MCF 10A (cell line): ENCODE measurements at regions not wholly inside any gene's neighbourhood (a gene's known extent, or its start where the extent isn't known, plus 50 kb on each side); places are given as distances from the start of the nearest gene placed in this dataset.

Source experiments
- BruUV-seq: library from RNA; stranded (reverse); fragments of 400-500 nt; replicated peaks from 2 replicates; lab custom pipeline; 2021; lab: Mats Ljungman, UMichigan
- CTCF ChIA-PET: fragments of 300-600 bp; sonication (Branson Sonifier 250); formaldehyde crosslinking; extraction: SDS; loops from one replicate; lab custom pipeline; 2021; ENCODE audit warnings: antibody characterized with exemption, inconsistent platforms; lab: Yijun Ruan, JAX
- POLR2A ChIA-PET: fragments of 300-600, 350-650 bp; sonication (Branson Sonifier 250); formaldehyde crosslinking; extraction: SDS; loops from one replicate; lab custom pipeline; 2020; ENCODE audit warnings: antibody characterized with exemption, inconsistent platforms; lab: Yijun Ruan, JAX
- DNase-seq: peaks from one replicate; pipeline ENCODE4 v3.0.0-alpha.2; 2018; ENCODE audit not compliant: unreplicated experiment
- H3K27ac Mint-ChIP-seq: one replicate; pipeline ENCODE4 v1.8.0; 2022; ENCODE audit warnings: mild to moderate bottlenecking, low read depth, mixed read lengths; ENCODE audit not compliant: unreplicated experiment
- H3K27me3 Mint-ChIP-seq: one replicate; pipeline ENCODE4 v1.8.0; 2022; ENCODE audit warnings: mixed read lengths; ENCODE audit not compliant: insufficient read depth, unreplicated experiment
- H3K36me3 Mint-ChIP-seq: one replicate; pipeline ENCODE4 v1.8.0; 2022; ENCODE audit warnings: mild to moderate bottlenecking, moderate library complexity, mixed read lengths; ENCODE audit not compliant: insufficient read depth, unreplicated experiment
- H3K4me1 Mint-ChIP-seq: one replicate; pipeline ENCODE4 v1.8.0; 2022; ENCODE audit warnings: mixed read lengths; ENCODE audit not compliant: insufficient read depth, unreplicated experiment
- H3K4me3 Mint-ChIP-seq: one replicate; pipeline ENCODE4 v1.8.0; 2022; ENCODE audit warnings: mild to moderate bottlenecking, moderate library complexity, mixed read lengths; ENCODE audit not compliant: unreplicated experiment
- H3K9me3 Mint-ChIP-seq: one replicate; pipeline ENCODE4 v1.8.0; 2022; ENCODE audit warnings: mixed read lengths; ENCODE audit not compliant: unreplicated experiment
- CTCF ChIP-seq: fragments of 200-600 bp; IDR thresholded peaks from one replicate; pipeline ENCODE4 v1.8.0; 2022; ENCODE audit warnings: antibody characterized with exemption, mild to moderate bottlenecking; ENCODE audit not compliant: unreplicated experiment
- intact Hi-C: fragments of 100-400 bp; cut with micrococcal nuclease; formaldehyde crosslinking; loops from 2 replicates; pipeline ENCODE4 v1.14.1; 2022

GRCh38 chr6:1045239-1045638, 266.7 kb upstream of the FOXQ1 start:
- H3K27me3 Mint-ChIP-seq, result peaks cover 11% of the 10 kb centered on the region
- DNase-seq, result no peak
- H3K27ac Mint-ChIP-seq, result no peak overlapping the region
- POLR2A ChIA-PET, result no interaction called here
- no peaks in the 10 kb centered on the region for H3K9me3 Mint-ChIP-seq
- no peak for TF ChIP-seq CTCF
- no peaks in the 10 kb centered on the region for H3K36me3 Mint-ChIP-seq
- BruUV-seq, result no TSS peak
- intact Hi-C loops, result no loop called here
- peaks cover 1% of the 10 kb centered on the region for H3K4me1 Mint-ChIP-seq
- CTCF ChIA-PET, result no interaction called here
- H3K4me3 Mint-ChIP-seq, result no peak overlapping the region

GRCh38 chr6:1044040-1044836, 267.7 kb upstream of the FOXQ1 start:
- no peak for DNase-seq
- H3K4me1 Mint-ChIP-seq, result peaks cover 11% of the 10 kb centered on the region
- no peak overlapping the region for H3K4me3 Mint-ChIP-seq
- TF ChIP-seq CTCF, result no peak
- no peaks in the 10 kb centered on the region for H3K36me3 Mint-ChIP-seq
- CTCF ChIA-PET, result no interaction called here
- H3K27ac Mint-ChIP-seq, result no peak overlapping the region
- peaks cover 11% of the 10 kb centered on the region for H3K27me3 Mint-ChIP-seq
- no peaks in the 10 kb centered on the region for H3K9me3 Mint-ChIP-seq
- intact Hi-C loops, result no loop called here
- POLR2A ChIA-PET, result no interaction called here
- no TSS peak for BruUV-seq

GRCh38 chr6:1043458-1043836, 268.5 kb upstream of the FOXQ1 start:
- Mint-ChIP-seq H3K27me3 (peaks cover 9% of the 10 kb centered on the region), H3K27ac (no peak overlapping the region), H3K36me3 (no peaks in the 10 kb centered on the region), H3K4me3 (no peak overlapping the region), H3K9me3 (no peaks in the 10 kb centered on the region), H3K4me1 (peaks cover 19% of the 10 kb centered on the region)
- BruUV-seq, result no TSS peak
- ChIA-PET CTCF (no interaction called here), POLR2A (no interaction called here)
- intact Hi-C loops, result no loop called here
- DNase-seq, result no peak
- no peak for TF ChIP-seq CTCF

- no peaks in the 10 kb centered on the region for H3K9me3 Mint-ChIP-seq
- H3K4me3 Mint-ChIP-seq, result no peak overlapping the region
- no TSS peak for BruUV-seq
- ChIA-PET POLR2A (no interaction called here), CTCF (interaction anchor here (1.1 kb wide), 1 partner anchor 130 kb away, joined by 3 read pairs; no protein-coding TSS in a partner anchor)
- no peaks in the 10 kb centered on the region for H3K36me3 Mint-ChIP-seq
- H3K27me3 Mint-ChIP-seq, result peaks cover 2% of the 10 kb centered on the region
- DNase-seq, result no peak
- H3K4me1 Mint-ChIP-seq, result peaks cover 23% of the 10 kb centered on the region
- no peak for TF ChIP-seq CTCF
- intact Hi-C loops, result no loop called here
- H3K27ac Mint-ChIP-seq, result no peak overlapping the region
Measured at GRCh38 chr6:1042583-1043457, 269.1 kb upstream of the FOXQ1 start.
